MM.1S (cell line): ENCODE measurements at regions not wholly inside any gene's neighbourhood (a gene's known extent, or its start where the extent isn't known, plus 50 kb on each side); places are given as distances from the start of the nearest gene placed in this dataset.

Source experiments
- DNase-seq: peaks from one replicate; pipeline ENCODE4 v3.0.0-alpha.2; 2015
- H2AFZ ChIP-seq: fragments of 300-600 bp; sonication (generic); 2 replicates; pipeline ENCODE4 v1.6.0; 2016; ENCODE audit warnings: antibody characterized with exemption, low read length
- H3F3A ChIP-seq: fragments of 300-600 bp; sonication (generic); 2 replicates; pipeline ENCODE4 v1.6.1; 2016; ENCODE audit warnings: mild to moderate bottlenecking, antibody characterized with exemption, low read length, moderate library complexity, mixed read lengths; ENCODE audit not compliant: insufficient read depth
- H3K27ac ChIP-seq: fragments of 300-600 bp; sonication (generic); 2 replicates; pipeline ENCODE4 v1.5.1; 2016; ENCODE audit warnings: mild to moderate bottlenecking, low read length
- H3K27me3 ChIP-seq: fragments of 300-600 bp; sonication (generic); replicated peaks from 2 replicates; pipeline ENCODE4 v1.6.0; 2016; ENCODE audit warnings: low read length; ENCODE audit not compliant: insufficient read depth
- H3K36me3 ChIP-seq: fragments of 300-600 bp; sonication (generic); replicated peaks from 2 replicates; pipeline ENCODE4 v1.6.1; 2016; ENCODE audit warnings: mild to moderate bottlenecking, low read length, mixed read lengths; ENCODE audit not compliant: insufficient read depth
- H3K4me1 ChIP-seq: fragments of 300-600 bp; sonication (generic); 2 replicates; pipeline ENCODE4 v1.6.1; 2016; ENCODE audit warnings: low read length, mixed read lengths
- H3K4me2 ChIP-seq: fragments of 300-600 bp; sonication (generic); 2 replicates; pipeline ENCODE4 v1.6.0; 2016; ENCODE audit warnings: low read depth, low read length
- H3K4me3 ChIP-seq: fragments of 300-600 bp; sonication (generic); 2 replicates; pipeline ENCODE4 v1.5.1; 2016; ENCODE audit warnings: low read length, mixed read lengths
- H3K79me2 ChIP-seq: fragments of 300-600 bp; sonication (generic); 2 replicates; pipeline ENCODE4 v1.6.1; 2016; ENCODE audit warnings: mixed run types, low read length, mixed read lengths
- H3K9ac ChIP-seq: fragments of 300-600 bp; sonication (generic); 2 replicates; pipeline ENCODE4 v1.6.1; 2016; ENCODE audit warnings: low read length, mixed read lengths
- H3K9me2 ChIP-seq: fragments of 300-600 bp; sonication (generic); replicated peaks from 2 replicates; pipeline ENCODE4 v1.6.1; 2016; ENCODE audit warnings: mild to moderate bottlenecking, low read length, mixed read lengths; ENCODE audit not compliant: insufficient read depth
- H3K9me3 ChIP-seq: fragments of 300-600 bp; sonication (generic); replicated peaks from 2 replicates; pipeline ENCODE4 v1.6.1; 2016; ENCODE audit warnings: mild to moderate bottlenecking, low read length, mixed read lengths; ENCODE audit not compliant: insufficient read depth
- H4K20me1 ChIP-seq: fragments of 300-600 bp; sonication (generic); 2 replicates; pipeline ENCODE4 v1.6.1; 2016; ENCODE audit warnings: mild to moderate bottlenecking, low read length, moderate library complexity, mixed read lengths; ENCODE audit not compliant: insufficient read depth
- CTCF ChIP-seq: fragments of 300-600 bp; sonication (generic); IDR thresholded peaks from 2 replicates; pipeline ENCODE4 v1.5.1; 2016; ENCODE audit warnings: antibody characterized with exemption, low read length, mixed read lengths
- EZH2 ChIP-seq: fragments of 300-600 bp; sonication (generic); optimal IDR thresholded peaks from 2 replicates; pipeline ENCODE3; 2017; ENCODE audit warnings: low read depth, mild to moderate bottlenecking, antibody characterized with exemption, low read length, mixed read lengths
- EZH2phosphoT487 ChIP-seq: fragments of 300-600 bp; sonication (generic); IDR thresholded peaks from 2 replicates; pipeline ENCODE4 v1.6.1; 2018; ENCODE audit warnings: antibody characterized with exemption, low read length

DNA sequence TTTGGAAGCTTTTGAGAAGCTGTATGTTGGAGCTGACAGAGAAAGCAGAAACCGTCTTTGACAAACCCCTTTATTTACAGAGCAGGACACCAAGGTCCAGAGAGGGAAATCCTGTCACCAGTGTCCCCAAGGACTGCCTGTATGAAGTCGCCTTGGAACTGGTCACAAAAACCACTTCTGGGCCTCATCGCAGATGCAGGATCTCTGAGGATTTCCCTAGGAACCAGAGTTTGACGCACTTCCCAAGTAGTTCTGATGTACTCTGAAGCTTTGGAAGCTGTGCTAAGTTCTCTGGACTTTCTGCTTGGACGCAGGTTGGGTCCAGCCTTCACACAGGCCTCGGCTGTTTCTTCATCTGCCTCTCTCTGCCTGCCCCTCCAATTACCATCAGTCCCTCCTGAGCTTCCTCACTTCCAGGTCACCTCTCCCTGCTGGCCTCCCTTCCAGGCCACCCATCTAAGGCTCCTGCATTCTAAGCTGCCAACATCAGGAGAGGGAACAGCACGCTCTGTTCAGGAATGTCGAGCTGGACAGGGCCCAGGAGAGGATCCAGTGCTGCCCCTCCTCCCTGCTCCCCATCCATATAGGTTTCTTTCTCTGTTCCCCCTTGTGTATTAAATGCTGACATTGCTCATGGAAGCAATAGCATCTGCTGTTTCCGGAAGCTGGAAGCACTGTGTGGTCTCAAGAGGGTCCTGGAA lies 270.8 kb downstream of the OPA1 start:
- no peaks in the 10 kb centered on the region for H3K79me2 ChIP-seq
- no peak overlapping the region for H3K27ac ChIP-seq
- no peak for DNase-seq
- H3K9me2 ChIP-seq = no peaks in the 10 kb centered on the region
- no peak overlapping the region for H2AFZ ChIP-seq
- H3K4me1 ChIP-seq = no peaks in the 10 kb centered on the region
- no peaks in the 10 kb centered on the region for H3K27me3 ChIP-seq
- H3K9me3 ChIP-seq = no peaks in the 10 kb centered on the region
- H4K20me1 ChIP-seq = no peaks in the 10 kb centered on the region
- H3K9ac ChIP-seq = no peak overlapping the region
- no peak overlapping the region for H3K4me2 ChIP-seq
- no peaks in the 10 kb centered on the region for H3K36me3 ChIP-seq
- H3F3A ChIP-seq = no peaks in the 10 kb centered on the region
- TF ChIP-seq EZH2 (no peak), CTCF (no peak), EZH2phosphoT487 (no peak)
- no peak overlapping the region for H3K4me3 ChIP-seq

- Histone ChIP-seq H3K9ac (no peak overlapping the region), H3K27ac (no peak overlapping the region)
- DNase-seq = no peak
Observed at GRCh38 chr3:193865339-193865738, 270.6 kb upstream of the HES1 start.

DNA sequence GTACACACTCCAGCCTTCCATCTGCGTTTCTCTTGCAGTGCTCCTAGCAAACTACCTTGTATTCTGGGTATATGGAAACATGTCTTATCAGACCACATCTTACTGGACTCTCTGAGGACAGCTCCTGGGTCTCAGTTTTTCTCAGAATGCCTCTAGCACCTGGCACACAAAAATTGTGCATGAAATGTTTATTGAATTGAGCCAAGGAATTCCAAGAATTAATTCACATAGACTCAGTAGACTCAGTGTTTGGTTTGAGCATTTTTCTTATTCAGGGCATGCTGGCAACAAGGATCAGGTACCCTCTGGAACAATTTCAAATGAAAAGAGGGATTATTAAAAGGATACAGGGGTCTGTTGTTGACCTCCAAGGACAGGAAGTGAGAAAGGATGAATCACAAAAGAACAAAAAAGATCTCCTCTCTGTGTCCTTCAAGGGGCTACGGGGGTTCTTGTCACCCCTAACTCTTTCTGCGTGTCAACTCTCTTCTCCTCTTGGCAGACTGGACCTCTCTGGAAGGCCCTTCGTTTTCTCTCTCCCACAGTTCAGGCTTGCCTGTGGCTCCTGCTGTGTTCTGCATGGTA lies 270.0 kb upstream of the HES1 start:
- no peak overlapping the region for H3K4me3 ChIP-seq
- TF ChIP-seq EZH2 = no peak
- no peak for TF ChIP-seq EZH2phosphoT487
- no peak for TF ChIP-seq CTCF
- H3K79me2 ChIP-seq = no peaks in the 10 kb centered on the region
- H2AFZ ChIP-seq = no peak overlapping the region
- no peaks in the 10 kb centered on the region for H3K4me1 ChIP-seq
- no peaks in the 10 kb centered on the region for H3F3A ChIP-seq
- H3K4me2 ChIP-seq = no peak overlapping the region
- H3K9me2 ChIP-seq = no peaks in the 10 kb centered on the region
- no peaks in the 10 kb centered on the region for H3K27me3 ChIP-seq
- no peaks in the 10 kb centered on the region for H3K36me3 ChIP-seq
- no peak for DNase-seq
- H3K9ac ChIP-seq = no peak overlapping the region
- no peaks in the 10 kb centered on the region for H3K9me3 ChIP-seq
- H3K27ac ChIP-seq = no peak overlapping the region
- H4K20me1 ChIP-seq = no peaks in the 10 kb centered on the region

More at GRCh38 chr3:193865339-193865738, 270.6 kb upstream of the HES1 start:
- H3K79me2 ChIP-seq = no peaks in the 10 kb centered on the region
- TF ChIP-seq CTCF (no peak), EZH2phosphoT487 (no peak), EZH2 (no peak)
- no peaks in the 10 kb centered on the region for H3K27me3 ChIP-seq
- no peaks in the 10 kb centered on the region for H3K9me2 ChIP-seq
- H2AFZ ChIP-seq = no peak overlapping the region
- no peaks in the 10 kb centered on the region for H3K36me3 ChIP-seq
- H3K4me3 ChIP-seq = no peak overlapping the region
- no peak overlapping the region for H3K4me2 ChIP-seq
- H4K20me1 ChIP-seq = no peaks in the 10 kb centered on the region
- H3K9me3 ChIP-seq = no peaks in the 10 kb centered on the region
- H3K4me1 ChIP-seq = no peaks in the 10 kb centered on the region
- H3F3A ChIP-seq = no peaks in the 10 kb centered on the region
